HG03108 (cell line): ENCODE measurements at regions not wholly inside any gene's neighbourhood (a gene's known extent, or its start where the extent isn't known, plus 50 kb on each side); places are given as distances from the start of the nearest gene placed in this dataset.
"Not testable (repeated sequence)": the region's sequence is repeated elsewhere in the genome, so short reads cannot be mapped to it uniquely, and the experiment has no call there.

Experiments used
- ATAC-seq: cut with Tn5 transposase; IDR thresholded peaks from one replicate; pipeline ENCODE4 v1.9.1; 2021; ENCODE audit warnings: moderate library complexity; ENCODE audit not compliant: unreplicated experiment

GRCh38 chr18:5721924-5722323, 173.4 kb downstream of the TMEM200C start:
- ATAC-seq, result no peak

- no peak for ATAC-seq
Observed at GRCh38 chr18:5720132-5720531, 175.2 kb downstream of the TMEM200C start.

DNA sequence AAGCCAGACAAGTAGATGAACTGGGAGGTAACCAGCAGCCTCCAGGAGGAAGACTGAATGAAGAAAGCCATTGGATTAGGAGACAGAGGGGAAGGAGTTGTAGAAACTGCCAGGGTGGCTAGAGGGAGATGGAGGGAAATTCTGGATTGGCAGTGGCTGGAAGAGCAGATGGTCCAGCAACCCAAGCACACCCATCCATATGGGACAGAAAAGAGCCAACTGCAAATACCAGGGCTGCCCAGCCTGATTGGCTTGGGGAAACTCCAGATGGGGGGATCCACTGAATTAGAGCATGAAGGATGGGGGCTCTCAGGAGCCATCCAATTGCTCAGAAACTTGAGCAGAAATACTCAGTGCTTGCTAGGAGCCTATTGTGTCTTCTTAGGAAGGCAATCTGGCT, 173.5 kb upstream of the EPB41L3 start:
- no peak for ATAC-seq

DNA sequence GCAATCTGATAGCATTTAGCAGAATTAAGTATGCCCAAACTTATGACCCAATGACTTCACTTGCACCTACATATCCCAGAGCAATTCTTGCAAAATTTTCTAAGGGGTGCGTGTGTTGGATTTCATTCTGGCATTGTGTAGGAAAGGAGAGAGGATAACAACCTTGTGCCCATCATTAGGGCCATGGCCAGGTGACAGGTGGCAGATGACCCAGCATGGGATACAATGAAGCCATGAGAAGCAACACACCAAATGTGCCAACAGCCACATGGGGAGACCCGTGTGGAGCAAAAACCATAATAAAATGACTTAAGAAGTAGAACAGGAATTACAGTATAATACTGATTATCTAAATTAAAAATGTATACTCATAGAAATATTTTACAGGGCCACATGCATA, 166.9 kb upstream of the EPB41L3 start:
- no peak for ATAC-seq

DNA sequence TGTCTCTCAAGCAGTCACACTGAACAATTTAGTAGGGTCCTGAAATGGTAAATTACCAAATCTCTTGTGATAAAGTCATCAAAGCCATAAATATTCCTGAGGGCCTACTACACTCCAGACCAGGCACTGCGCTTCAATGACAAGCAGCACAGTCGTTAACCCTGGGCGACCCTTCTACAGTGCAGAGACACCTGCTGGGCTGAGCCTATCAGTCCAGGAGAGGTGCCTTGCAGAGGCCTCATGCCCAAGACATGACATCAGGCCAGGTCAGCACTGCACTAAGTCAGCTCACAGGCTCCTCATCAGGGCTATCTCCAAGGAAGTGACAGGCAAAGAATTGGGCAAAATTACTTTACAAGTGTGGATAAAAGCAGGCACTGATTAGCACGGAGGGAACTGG, 166.4 kb upstream of the EPB41L3 start:
- ATAC-seq, result no peak

- ATAC-seq, result no peak
Observed at GRCh38 chr18:5709476-5710095, 165.8 kb upstream of the EPB41L3 start.

DNA sequence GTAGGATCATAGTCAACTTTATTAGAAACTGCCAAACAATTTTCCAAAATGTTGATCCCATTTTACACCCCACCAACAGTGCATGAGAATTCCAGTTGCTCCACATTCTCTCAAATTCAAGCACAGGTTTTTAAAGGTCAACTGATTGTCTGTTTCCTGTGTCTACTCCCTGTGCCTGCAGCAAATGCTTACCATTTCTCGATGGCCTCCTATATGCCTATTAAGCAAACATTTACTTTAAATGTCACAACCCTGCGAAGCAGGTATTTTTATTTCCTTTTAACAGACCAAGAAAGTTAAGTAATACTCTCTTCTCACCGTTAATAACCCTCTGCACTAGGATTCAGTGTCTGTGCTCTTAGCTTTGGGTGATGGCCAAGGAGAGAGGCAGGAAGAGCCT, 163.8 kb upstream of the EPB41L3 start:
- no peak for ATAC-seq

GRCh38 chr18:5705393-5705792, 161.6 kb upstream of the EPB41L3 start:
- ATAC-seq, result no peak

DNA sequence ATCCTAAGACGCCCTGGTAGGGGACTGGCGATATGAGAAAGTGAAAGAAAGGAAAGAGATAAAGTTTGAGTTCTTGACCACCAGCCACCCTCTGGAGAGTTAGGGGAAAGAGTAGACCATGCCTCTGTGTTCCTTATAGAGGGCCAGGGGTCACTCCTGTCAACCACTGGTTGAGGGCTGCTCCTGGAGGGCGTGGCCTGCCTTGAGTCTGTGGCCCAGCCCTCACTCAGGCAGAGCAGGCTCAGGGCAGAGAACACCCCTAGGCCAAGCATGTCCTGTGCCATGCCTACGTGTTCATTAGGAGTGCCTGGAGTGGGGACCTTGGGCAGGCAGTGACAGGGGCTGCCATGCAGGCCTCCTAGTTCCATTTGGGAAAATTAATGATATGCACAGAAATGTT, 161.1 kb upstream of the EPB41L3 start:
- no peak for ATAC-seq

DNA sequence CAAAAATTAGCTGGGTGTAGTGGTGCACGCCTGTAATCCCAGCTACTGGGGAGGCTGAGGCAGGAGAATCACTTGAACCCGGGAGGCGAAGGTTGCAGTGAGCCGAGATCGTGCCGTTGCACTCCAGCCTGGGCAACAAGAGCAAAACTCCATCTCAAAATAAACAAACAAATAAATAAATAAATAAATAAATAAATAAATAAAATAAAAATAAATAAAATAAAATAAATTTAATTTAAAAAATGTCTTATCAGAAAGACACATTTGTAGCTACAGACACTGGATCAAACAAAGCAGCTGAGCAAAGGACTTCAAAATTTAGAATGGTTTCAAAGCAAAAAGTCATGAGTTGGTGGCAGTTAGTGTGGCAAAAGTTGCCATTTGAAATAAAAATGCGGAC, 158.2 kb upstream of the EPB41L3 start:
- ATAC-seq, result not testable (repeated sequence)

- ATAC-seq, result no peak
Observed at GRCh38 chr18:5693699-5694294, 150.0 kb upstream of the EPB41L3 start.

DNA sequence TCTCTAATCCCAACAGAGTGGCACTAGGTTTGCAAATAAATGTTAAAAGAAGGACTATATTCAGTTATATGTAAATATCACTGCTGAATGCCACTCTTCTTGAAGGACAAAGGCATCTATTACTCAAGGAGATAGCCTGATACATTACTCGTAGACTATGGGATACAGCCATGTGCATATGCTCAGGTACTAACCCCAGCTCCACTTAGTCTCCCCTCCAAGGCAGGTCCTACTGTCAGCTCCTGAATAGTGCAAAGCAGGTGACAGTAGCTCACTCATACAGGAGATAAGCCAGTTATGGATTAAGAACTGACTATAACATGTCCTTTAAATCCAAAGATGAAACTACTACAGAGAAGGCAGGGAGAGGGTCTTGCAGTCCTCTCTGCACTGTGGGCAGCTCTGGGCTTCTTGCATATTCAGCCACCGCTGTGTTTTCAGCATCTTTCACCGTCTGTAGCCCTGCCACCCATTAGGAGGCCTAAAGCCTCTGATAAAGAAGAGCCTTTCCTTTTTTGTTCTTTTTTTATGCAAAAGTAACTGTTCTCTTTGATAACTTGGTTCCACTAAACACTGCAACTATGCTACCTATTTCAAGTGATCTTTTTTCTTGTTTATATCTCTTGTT, 135.1 kb upstream of the EPB41L3 start:
- no peak for ATAC-seq

GRCh38 chr18:5678278-5678677, 134.5 kb upstream of the EPB41L3 start:
- no peak for ATAC-seq

GRCh38 chr18:5673616-5674015, 129.8 kb upstream of the EPB41L3 start:
- ATAC-seq, result no peak

- ATAC-seq, result no peak
Observed at GRCh38 chr18:5669585-5669984, 125.8 kb upstream of the EPB41L3 start.

- no peak for ATAC-seq
Observed at GRCh38 chr18:5668087-5668715, 124.4 kb upstream of the EPB41L3 start.

DNA sequence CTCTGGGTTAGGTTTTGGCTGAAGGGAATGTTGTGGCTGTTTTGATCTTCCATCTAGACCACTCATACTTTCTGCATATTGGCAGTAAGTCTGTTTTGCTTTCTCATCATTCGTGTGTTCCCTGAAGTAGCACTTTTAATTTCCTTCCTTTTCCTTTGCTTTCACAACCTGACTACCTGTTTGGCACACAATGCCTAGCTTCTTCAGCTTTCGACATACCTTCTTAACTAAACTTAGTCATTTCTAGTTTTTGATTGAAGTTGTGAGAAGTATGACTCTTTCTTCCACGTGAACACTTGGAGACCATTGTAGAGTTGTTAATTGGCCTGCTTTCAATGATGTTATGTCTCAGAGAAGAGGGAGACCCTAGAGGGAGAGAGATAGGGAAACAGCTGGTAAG, 123.6 kb upstream of the EPB41L3 start:
- ATAC-seq, result no peak

DNA sequence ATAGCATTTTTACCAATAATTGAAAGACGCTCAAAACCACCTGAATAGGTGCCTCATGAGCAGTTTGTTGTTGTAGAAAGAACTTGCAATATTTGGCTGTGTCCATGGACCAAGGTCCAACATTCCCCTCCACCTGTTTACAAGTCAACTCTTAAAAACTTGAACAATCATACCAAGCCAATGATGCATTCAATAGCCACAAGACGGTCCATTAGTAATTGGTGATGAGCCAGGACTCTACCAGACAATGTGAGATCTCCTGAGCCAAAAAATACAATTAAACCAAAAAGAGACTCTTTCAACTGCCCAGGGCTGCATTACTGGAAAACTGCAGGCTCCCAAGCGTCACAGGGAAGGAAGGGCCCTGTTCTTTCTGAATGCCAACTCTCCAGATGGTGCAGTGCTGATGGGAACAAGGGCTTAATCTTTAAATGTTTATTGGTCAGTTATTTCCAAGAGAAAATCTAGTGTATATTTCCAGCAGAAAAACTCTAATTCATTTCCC, 118.8 kb upstream of the EPB41L3 start:
- no peak for ATAC-seq

- ATAC-seq, result no peak
Observed at GRCh38 chr18:5661179-5661578, 117.4 kb upstream of the EPB41L3 start.

DNA sequence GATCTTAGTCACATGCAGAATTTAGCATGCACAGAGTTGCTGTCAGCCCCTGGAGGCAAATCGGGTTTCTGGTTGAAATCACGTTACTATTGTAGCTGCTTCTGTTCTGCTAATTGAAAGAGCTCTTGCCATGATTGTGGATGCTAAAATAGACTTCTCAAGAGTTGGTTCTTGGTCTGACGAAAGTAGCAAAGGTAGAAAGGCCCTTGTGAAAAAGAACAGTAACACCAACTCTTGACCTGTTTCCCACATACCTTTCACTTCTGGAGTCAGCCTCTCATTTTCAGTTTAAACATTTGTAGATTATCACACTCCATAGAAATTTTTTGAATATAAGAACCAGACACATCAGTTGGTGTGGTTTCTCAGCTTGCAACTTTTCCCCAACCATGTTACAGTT, 110.0 kb upstream of the EPB41L3 start:
- no peak for ATAC-seq

DNA sequence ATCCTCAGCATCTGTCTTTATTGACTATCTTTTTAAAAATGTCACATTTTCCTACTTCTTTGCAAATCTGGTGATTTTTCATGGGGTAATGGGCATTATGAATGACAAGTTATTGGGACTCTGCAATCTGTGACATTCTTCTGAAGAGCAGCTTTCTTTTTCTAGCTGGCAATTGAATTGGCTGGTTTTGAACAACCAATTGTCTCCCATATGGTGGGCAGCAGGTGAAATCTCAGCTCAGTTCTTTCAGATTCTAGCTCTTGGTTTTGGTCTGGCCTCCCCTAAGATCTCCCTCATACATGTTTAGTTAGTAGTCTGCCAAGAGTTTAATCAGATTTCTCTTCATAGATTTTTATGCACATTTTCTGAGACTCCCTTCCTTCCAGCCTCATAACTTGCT, 107.9 kb upstream of the EPB41L3 start:
- no peak for ATAC-seq

DNA sequence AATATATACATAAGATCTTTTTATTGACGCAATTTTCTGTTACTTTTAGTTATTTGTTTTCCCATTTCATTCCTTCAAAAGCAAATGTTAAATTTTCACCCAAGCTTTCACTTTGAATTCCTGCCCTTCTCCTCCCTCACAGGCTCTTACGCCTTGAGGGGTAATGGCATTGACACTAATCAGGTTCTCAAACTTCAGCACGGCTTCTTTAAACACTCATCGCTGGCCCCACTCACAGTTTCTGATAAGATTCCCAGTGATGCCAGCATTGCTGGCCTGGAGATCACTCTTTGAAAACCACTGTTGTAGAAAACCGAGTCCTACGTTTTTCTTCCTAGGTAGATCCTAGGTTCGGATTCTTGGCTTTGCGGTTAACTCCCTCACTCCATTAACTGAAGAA, 105.6 kb upstream of the EPB41L3 start:
- ATAC-seq, result no peak
